ENCODE measurements at regions not wholly inside any gene's neighbourhood (a gene's known extent, or its start where the extent isn't known, plus 50 kb on each side); places are given as distances from the start of the nearest gene placed in this dataset.

GRCh38 chr2:193349642-193350041, 1154.9 kb upstream of the TMEFF2 start:
- DNase-seq (ENCODE audit: low spot score), result no peak

GRCh38 chr2:193348055-193348454, 1153.3 kb upstream of the TMEFF2 start:
- DNase-seq (ENCODE audit: low spot score), result no peak
- TF ChIP-seq CTCF (IDR thresholded peaks at IDR 0.05; ENCODE audit: extremely low read depth, missing control alignments), result no peak

More at GRCh38 chr2:193349642-193350041, 1154.9 kb upstream of the TMEFF2 start:
- no peak for TF ChIP-seq CTCF (IDR thresholded peaks at IDR 0.05; ENCODE audit: extremely low read depth, missing control alignments)

GRCh38 chr2:193336781-193337180, 1142.0 kb upstream of the TMEFF2 start:
- TF ChIP-seq CTCF (IDR thresholded peaks at IDR 0.05; ENCODE audit: extremely low read depth, missing control alignments), result no peak
- DNase-seq (ENCODE audit: low spot score), result no peak

- TF ChIP-seq CTCF (IDR thresholded peaks at IDR 0.05; ENCODE audit: extremely low read depth, missing control alignments), result no peak
These were observed 1139.7 kb upstream of the TMEFF2 start for GRCh38 chr2:193334401-193334800.

GRCh38 chr2:193333539-193333938, 1138.8 kb upstream of the TMEFF2 start:
- no peak for TF ChIP-seq CTCF (IDR thresholded peaks at IDR 0.05; ENCODE audit: extremely low read depth, missing control alignments)
- DNase-seq (ENCODE audit: low spot score), result no peak

More at GRCh38 chr2:193334401-193334800, 1139.7 kb upstream of the TMEFF2 start:
- DNase-seq (ENCODE audit: low spot score), result no peak

- no peak for DNase-seq (ENCODE audit: low spot score)
These were observed 1138.2 kb upstream of the TMEFF2 start for GRCh38 chr2:193332941-193333340.

GRCh38 chr2:193331676-193332075, 1136.9 kb upstream of the TMEFF2 start:
- no peak for TF ChIP-seq CTCF (IDR thresholded peaks at IDR 0.05; ENCODE audit: extremely low read depth, missing control alignments)
- no peak for DNase-seq (ENCODE audit: low spot score)

More at GRCh38 chr2:193332941-193333340, 1138.2 kb upstream of the TMEFF2 start:
- no peak for TF ChIP-seq CTCF (IDR thresholded peaks at IDR 0.05; ENCODE audit: extremely low read depth, missing control alignments)

Data from GM20000 (cell line).